Tibial nerve (tissue), 4 donors: ENCODE measurements at regions not wholly inside any gene's neighbourhood (a gene's known extent, or its start where the extent isn't known, plus 50 kb on each side); places are given as distances from the start of the nearest gene placed in this dataset.

ENCODE experiments used
- DNase-seq, 2 donors: peaks; one replicate each; pipeline ENCODE4 v3.0.0-alpha.2; 2019; ENCODE audit warnings: low spot score in 2 of 2
- H3K27ac ChIP-seq, 4 donors: fragments of 200-600 bp; sonication (generic) in 3 of 4; one replicate each; pipeline ENCODE4 v1.5.1; 2017 to 2019; ENCODE audit warnings: mild to moderate bottlenecking in 1 of 4
- H3K27me3 ChIP-seq, 2 donors: fragments of 200-600 bp; sonication (generic) in 1 of 2; one replicate each; pipeline versions ENCODE4 v1.5.1 to v1.6.0; 2017 to 2019
- H3K36me3 ChIP-seq, 3 donors: fragments of 200-600 bp; sonication (generic); one replicate each; pipeline ENCODE4 v1.5.1; 2018 to 2019
- H3K4me1 ChIP-seq, 4 donors: fragments of 200-600 bp; sonication (generic) in 3 of 4; one replicate each; pipeline ENCODE4 v1.5.1; 2017 to 2019
- H3K4me3 ChIP-seq, 4 donors: fragments of 200-600 bp; sonication (generic) in 3 of 4; one replicate each; pipeline ENCODE4 v1.5.1; 2017 to 2019; ENCODE audit warnings: mild to moderate bottlenecking in 1 of 4, moderate library complexity in 1 of 4
- H3K9me3 ChIP-seq, 4 donors: fragments of 200-600 bp; sonication (generic) in 3 of 4; one replicate each; pipeline ENCODE4 v1.5.1; 2017 to 2019
- EP300 ChIP-seq, 2 donors: sonication (generic); formaldehyde crosslinking; IDR thresholded peaks; one replicate each; pipeline ENCODE4 v1.6.1; 2017; ENCODE audit warnings: antibody characterized with exemption in 2 of 2, mild to moderate bottlenecking in 1 of 2
- POLR2A ChIP-seq, 2 donors: fragments of 450-650 bp; IDR thresholded peaks; one replicate each; pipeline ENCODE4 v1.6.1; 2017; ENCODE audit warnings: antibody characterized with exemption in 2 of 2, mild to moderate bottlenecking in 2 of 2, moderate library complexity in 2 of 2
- WGBS, 2 donors: methylation state at CpG; one replicate each; pipeline ENCODE4 v1.1.5; 2018; 5-methylcytosine and 5-hydroxymethylcytosine counted together
- TF ChIP-seq, protein P1 (sequence below), 5 experiments: fragments of 200-600 bp in 3 of 5; fragments of 450-650 bp in 2 of 5; sonication (generic) in 3 of 5; IDR thresholded peaks; one replicate each; pipeline ENCODE4 v1.5.1; 2016 to 2019; ENCODE audit warnings: antibody characterized with exemption in 5 of 5, mild to moderate bottlenecking in 3 of 5, moderate library complexity in 2 of 5

DNA sequence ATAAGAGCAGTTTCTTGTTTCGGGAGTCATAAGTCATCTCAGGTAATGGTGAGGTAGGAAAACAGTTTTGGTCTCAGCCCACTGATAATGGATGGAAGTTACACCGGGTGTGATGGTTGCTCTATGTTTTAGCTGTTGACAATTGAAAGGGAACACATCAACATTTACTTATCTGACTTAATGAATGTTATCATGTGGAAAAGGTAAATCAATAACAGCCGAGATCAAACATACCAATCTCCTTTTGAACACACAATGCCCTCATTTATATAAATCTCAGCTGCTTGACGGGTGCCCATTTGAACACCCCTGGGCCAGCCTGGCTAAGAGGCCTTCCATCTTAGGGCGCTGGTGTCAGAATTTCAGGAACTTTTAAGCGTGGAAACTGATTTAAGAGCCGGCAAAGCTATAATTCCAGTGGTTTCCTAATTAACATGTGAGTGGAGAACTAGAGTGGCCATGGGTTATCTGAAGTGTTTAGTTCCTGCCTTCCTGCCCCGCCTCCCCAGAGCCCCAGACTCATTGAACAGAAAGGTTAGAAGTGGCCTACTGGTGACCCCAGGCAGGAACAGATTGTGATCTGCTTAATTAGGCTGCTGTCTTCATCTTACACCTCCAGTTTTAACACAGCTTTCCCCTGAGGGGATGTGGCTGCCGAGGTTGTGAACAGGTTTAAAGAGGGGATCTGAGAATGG, 572.7 kb downstream of the FGF9 start:
- Histone ChIP-seq H3K9me3 (no peaks in the 10 kb centered on the region), H3K27ac (no peak overlapping the region), H3K36me3 (no peaks in the 10 kb centered on the region), H3K4me3 (no peak overlapping the region), H3K4me1 (peaks cover 0 to 5% (median 0%) of the 10 kb centered on the region in 4 donors), H3K27me3 (no peaks in the 10 kb centered on the region)
- no peak for DNase-seq
- WGBS, 2 donors: 59 to 69% methylated on average over 9 of the region's 9 CpGs
- TF ChIP-seq EP300 (IDR thresholded peaks at IDR 0.05): no peak
- TF ChIP-seq POLR2A (IDR thresholded peaks at IDR 0.05): no peak
- TF ChIP-seq, protein P1, sequence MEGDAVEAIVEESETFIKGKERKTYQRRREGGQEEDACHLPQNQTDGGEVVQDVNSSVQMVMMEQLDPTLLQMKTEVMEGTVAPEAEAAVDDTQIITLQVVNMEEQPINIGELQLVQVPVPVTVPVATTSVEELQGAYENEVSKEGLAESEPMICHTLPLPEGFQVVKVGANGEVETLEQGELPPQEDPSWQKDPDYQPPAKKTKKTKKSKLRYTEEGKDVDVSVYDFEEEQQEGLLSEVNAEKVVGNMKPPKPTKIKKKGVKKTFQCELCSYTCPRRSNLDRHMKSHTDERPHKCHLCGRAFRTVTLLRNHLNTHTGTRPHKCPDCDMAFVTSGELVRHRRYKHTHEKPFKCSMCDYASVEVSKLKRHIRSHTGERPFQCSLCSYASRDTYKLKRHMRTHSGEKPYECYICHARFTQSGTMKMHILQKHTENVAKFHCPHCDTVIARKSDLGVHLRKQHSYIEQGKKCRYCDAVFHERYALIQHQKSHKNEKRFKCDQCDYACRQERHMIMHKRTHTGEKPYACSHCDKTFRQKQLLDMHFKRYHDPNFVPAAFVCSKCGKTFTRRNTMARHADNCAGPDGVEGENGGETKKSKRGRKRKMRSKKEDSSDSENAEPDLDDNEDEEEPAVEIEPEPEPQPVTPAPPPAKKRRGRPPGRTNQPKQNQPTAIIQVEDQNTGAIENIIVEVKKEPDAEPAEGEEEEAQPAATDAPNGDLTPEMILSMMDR (IDR thresholded peaks at IDR 0.05): no peak

DNA sequence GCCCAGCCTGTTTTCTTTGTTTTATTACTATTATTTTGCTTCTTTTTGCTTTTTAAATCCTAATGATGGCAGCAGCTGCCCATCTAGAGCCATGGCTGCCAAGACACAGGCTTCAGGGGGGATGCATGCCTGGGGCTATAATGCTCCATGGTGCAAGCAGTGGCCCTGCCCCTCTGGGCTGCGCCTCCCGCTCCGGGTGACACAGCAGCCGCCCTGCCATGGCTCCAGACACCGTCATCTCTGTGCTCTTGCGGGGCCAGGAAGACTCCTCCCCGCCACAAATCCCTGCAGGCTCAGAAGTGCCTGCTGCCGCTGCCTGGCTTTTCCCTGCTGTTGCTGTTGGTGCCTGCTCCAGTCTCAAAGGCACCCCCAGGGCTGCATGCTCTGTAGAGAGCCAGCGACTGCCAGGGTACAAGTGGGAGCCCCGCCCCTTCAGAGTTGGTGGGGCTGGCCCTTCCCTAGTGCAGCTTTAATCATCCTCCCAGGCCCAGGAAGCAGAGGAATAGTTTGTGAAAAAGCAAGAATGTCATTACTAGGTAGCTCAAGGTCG, 581.5 kb downstream of the FGF9 start:
- Histone ChIP-seq H3K4me3 (no peak overlapping the region), H3K9me3 (no peaks in the 10 kb centered on the region), H3K27ac (no peak overlapping the region), H3K36me3 (no peaks in the 10 kb centered on the region), H3K4me1 (no peaks in the 10 kb centered on the region), H3K27me3 (no peaks in the 10 kb centered on the region)
- no peak for DNase-seq
- TF ChIP-seq POLR2A (IDR thresholded peaks at IDR 0.05) (no peak), EP300 (IDR thresholded peaks at IDR 0.05) (no peak)
- TF ChIP-seq, protein P1 (IDR thresholded peaks at IDR 0.05): no peak
- WGBS, 2 donors: 85 to 87% methylated on average over 11 of the region's 11 CpGs

DNA sequence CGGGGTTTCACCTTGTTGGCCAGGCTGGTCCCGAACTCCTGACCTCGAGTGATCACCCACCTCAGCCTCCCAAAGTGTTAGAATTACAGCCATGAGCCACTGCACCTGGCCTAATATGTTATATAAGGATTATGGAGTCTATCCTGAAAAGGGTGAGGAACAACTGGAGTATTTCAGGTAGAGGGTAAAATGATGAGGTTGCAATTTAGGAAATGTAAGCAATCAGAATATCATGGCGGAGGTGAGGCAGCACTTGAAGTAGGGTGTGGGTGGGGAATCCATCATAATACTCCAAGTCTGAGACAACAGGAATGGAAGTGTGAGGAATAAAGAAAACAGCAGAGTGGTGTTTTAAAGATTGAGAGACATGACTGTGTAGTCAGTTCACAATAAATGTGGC, 582.2 kb downstream of the FGF9 start:
- TF ChIP-seq, protein P1 (IDR thresholded peaks at IDR 0.05): no peak
- no peak for TF ChIP-seq EP300 (IDR thresholded peaks at IDR 0.05)
- TF ChIP-seq POLR2A (IDR thresholded peaks at IDR 0.05): no peak
- no peak for DNase-seq
- Histone ChIP-seq H3K27me3 (no peaks in the 10 kb centered on the region), H3K9me3 (no peaks in the 10 kb centered on the region), H3K36me3 (no peaks in the 10 kb centered on the region), H3K4me1 (no peaks in the 10 kb centered on the region), H3K4me3 (no peak overlapping the region), H3K27ac (no peak overlapping the region)
- WGBS, 2 donors: 95 to 98% methylated on average over 4 of the region's 4 CpGs

DNA sequence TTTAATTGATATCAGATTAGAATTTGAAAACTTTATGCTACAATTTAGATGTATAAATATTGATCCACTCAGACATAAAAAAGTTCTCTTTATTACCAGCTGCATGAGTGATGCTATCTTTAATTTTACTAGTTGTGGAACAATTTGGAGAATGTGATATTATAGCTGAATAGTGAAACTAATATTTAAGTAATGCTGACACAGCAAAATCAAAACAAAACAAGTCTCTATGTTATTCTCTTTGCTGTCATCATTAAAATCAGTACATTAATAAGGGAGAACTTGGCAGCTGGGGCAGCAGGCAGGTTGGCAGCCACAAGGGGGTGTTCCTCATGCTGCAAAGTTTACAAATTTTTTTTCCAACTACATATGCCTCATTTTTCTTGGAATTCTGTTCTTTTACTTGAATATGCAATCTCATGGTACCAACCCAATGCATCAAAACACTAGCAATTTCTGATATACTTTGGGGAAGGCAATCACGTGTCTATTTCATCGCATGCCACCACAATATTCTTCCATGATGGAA, 585.3 kb downstream of the FGF9 start:
- WGBS, 2 donors: 87 to 89% methylated on average over 2 of the region's 2 CpGs
- H3K27ac ChIP-seq: no peak overlapping the region
- H3K36me3 ChIP-seq: no peaks in the 10 kb centered on the region
- H3K27me3 ChIP-seq: no peaks in the 10 kb centered on the region
- no peaks in the 10 kb centered on the region for H3K4me1 ChIP-seq
- H3K4me3 ChIP-seq: no peak overlapping the region
- DNase-seq: no peak
- TF ChIP-seq POLR2A (IDR thresholded peaks at IDR 0.05) (no peak), EP300 (IDR thresholded peaks at IDR 0.05) (no peak)
- TF ChIP-seq, protein P1 (IDR thresholded peaks at IDR 0.05): no peak
- no peaks in the 10 kb centered on the region for H3K9me3 ChIP-seq
